CD4-positive, alpha-beta memory T cell (primary cell): ENCODE measurements at regions not wholly inside any gene's neighbourhood (a gene's known extent, or its start where the extent isn't known, plus 50 kb on each side); places are given as distances from the start of the nearest gene placed in this dataset.

Experiments used
- CTCF ChIA-PET: fragments of 350-600 bp; sonication (Branson Sonifier 250); formaldehyde crosslinking; loops from one replicate; lab custom pipeline; 2021; ENCODE audit warnings: inconsistent platforms; ENCODE audit not compliant: partially characterized antibody; lab: Charles Lee
- POLR2A ChIA-PET: fragments of 350-600 bp; sonication (Branson Sonifier 250); formaldehyde crosslinking; loops from one replicate; lab custom pipeline; 2021; ENCODE audit not compliant: partially characterized antibody; lab: Charles Lee
- DNase-seq, 5 donors: peaks; one replicate each; pipeline versions ENCODE4 v3.0.0 to v3.0.0-alpha.2; 2020 to 2022; ENCODE audit warnings: mixed read lengths in 1 of 5
- H3K27ac ChIP-seq: one replicate; pipeline ENCODE4 v1.7.0; 2013; ENCODE audit warnings: low read depth, low read length
- H3K27me3 ChIP-seq: 2 replicates; pipeline ENCODE4 v1.7.0; 2013; ENCODE audit warnings: mild to moderate bottlenecking, low read length, moderate library complexity; ENCODE audit not compliant: insufficient read depth
- H3K36me3 ChIP-seq: 2 replicates; pipeline ENCODE4 v1.7.0; 2013; ENCODE audit warnings: mild to moderate bottlenecking, low read length, moderate library complexity; ENCODE audit not compliant: insufficient read depth
- H3K4me1 ChIP-seq: 2 replicates; pipeline ENCODE4 v1.7.0; 2013; ENCODE audit warnings: mild to moderate bottlenecking, low read length, moderate library complexity; ENCODE audit not compliant: insufficient read depth
- H3K4me3 ChIP-seq, 2 donors: one replicate each; pipeline ENCODE4 v1.7.0; 2013; ENCODE audit warnings: low read length in 2 of 2, mild to moderate bottlenecking in 1 of 2
- H3K9me3 ChIP-seq, 2 donors: one replicate each; pipeline ENCODE4 v1.7.0; 2013; ENCODE audit warnings: low read length in 2 of 2, control low read depth in 1 of 2; ENCODE audit not compliant: control insufficient read depth in 1 of 2
- H3K27ac Mint-ChIP-seq, 7 donors: one replicate each; pipeline ENCODE4 v1.8.0; 2020 to 2021; ENCODE audit warnings: mixed read lengths in 7 of 7, mild to moderate bottlenecking in 6 of 7, inconsistent platforms in 3 of 7, moderate library complexity in 3 of 7
- H3K27me3 Mint-ChIP-seq, 2 donors: one replicate each; pipeline ENCODE4 v1.8.0; 2020 to 2021; ENCODE audit warnings: mixed read lengths in 2 of 2
- H3K36me3 Mint-ChIP-seq, 2 donors: one replicate each; pipeline ENCODE4 v1.8.0; 2020 to 2021; ENCODE audit warnings: mixed read lengths in 2 of 2, inconsistent platforms in 1 of 2, mild to moderate bottlenecking in 1 of 2
- H3K4me1 Mint-ChIP-seq, 4 donors: one replicate each; pipeline ENCODE4 v1.8.0; 2020 to 2021; ENCODE audit warnings: mixed read lengths in 4 of 4, mild to moderate bottlenecking in 1 of 4
- H3K4me3 Mint-ChIP-seq, 8 donors: one replicate each; pipeline ENCODE4 v1.8.0; 2020 to 2021; ENCODE audit warnings: mixed read lengths in 8 of 8, mild to moderate bottlenecking in 7 of 8, moderate library complexity in 6 of 8, inconsistent platforms in 3 of 8
- H3K9me3 Mint-ChIP-seq, 8 donors: one replicate each; pipeline ENCODE4 v1.8.0; 2020 to 2021; ENCODE audit warnings: mixed read lengths in 8 of 8, mild to moderate bottlenecking in 5 of 8, inconsistent platforms in 3 of 8, moderate library complexity in 1 of 8
- intact Hi-C: fragments of 100-400 bp; cut with micrococcal nuclease; formaldehyde crosslinking; loops from one replicate; pipeline ENCODE4 v1.15.1; 2023

DNA sequence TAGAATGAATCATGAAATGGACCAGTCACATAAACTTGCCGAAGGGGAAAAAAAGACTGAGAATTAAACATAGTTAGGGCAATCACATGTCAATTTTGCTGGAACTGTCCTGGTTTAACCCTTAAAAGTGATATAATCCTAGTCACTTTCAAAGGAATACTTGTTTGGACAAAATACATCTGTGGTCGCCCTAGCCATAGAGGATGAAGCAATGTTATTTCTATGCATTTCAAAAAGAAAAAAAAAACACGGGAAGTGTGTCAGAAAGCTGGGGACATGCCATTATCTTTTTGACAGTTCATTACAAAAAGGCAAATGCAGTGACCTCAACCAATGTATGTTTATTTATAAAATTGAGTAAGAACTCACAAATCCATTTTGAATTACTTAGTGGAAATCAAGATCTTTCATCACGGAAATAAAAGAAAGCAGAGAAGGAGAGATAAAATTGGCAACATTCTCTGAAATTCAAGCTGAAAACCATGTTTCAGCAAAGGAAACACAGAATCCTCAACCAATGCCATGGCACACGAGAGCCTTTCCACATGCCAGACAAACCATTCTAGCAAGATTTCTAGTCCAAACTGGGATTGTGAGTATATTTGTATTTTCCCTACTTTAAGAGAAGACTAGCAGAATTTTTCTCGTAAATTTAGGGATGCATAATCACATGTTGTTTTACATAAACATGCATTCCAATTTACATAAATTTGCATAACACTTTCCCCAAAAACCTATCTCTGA, 854.3 kb upstream of the ACVR2A start:
- no peaks in the 10 kb centered on the region for H3K36me3 Mint-ChIP-seq
- CTCF ChIA-PET, result no interaction called here
- DNase-seq, result no peak

DNA sequence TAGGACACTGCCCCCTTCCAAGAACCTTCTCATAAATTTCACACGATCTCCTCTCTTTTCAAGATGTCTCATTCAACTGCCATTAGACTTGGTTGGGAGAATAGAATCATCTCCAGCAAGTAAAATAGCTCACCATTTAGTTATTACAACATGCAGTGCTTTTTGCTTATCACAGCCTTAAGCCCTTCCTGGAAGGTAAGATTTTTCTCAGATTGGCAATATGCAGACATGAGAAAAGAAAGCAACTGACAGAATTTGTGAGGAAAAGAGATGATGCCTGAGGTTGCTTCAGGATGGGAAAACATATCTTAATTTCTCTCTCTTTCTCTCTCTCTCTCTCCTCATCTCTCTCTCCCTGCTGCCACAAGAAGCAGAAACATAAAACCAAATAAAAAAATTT, 855.1 kb upstream of the ACVR2A start:
- H3K9me3 ChIP-seq, result no peaks in the 10 kb centered on the region
- peaks cover 0 to 2% (median 0%) of the 10 kb centered on the region in 4 donors for H3K4me1 Mint-ChIP-seq
- POLR2A ChIA-PET, result no interaction called here
- H3K27ac ChIP-seq, result no peak overlapping the region
- H3K36me3 ChIP-seq, result no peaks in the 10 kb centered on the region
- H3K9me3 Mint-ChIP-seq, result no peaks in the 10 kb centered on the region
- no peak overlapping the region for H3K27ac Mint-ChIP-seq
- intact Hi-C loops, result no loop called here
- CTCF ChIA-PET, result no interaction called here
- no peaks in the 10 kb centered on the region for H3K4me1 ChIP-seq
- peaks cover 2 to 7% of the 10 kb centered on the region in 2 donors for H3K27me3 Mint-ChIP-seq
- DNase-seq, result no peak
- H3K4me3 ChIP-seq, result no peak overlapping the region
- no peaks in the 10 kb centered on the region for H3K27me3 ChIP-seq
- no peaks in the 10 kb centered on the region for H3K36me3 Mint-ChIP-seq
- H3K4me3 Mint-ChIP-seq, result no peak overlapping the region

More for the DNA sequence above, 854.3 kb upstream of the ACVR2A start:
- Histone ChIP-seq H3K36me3 (no peaks in the 10 kb centered on the region), H3K27me3 (no peaks in the 10 kb centered on the region), H3K4me3 (no peak overlapping the region), H3K9me3 (no peaks in the 10 kb centered on the region), H3K27ac (no peak overlapping the region), H3K4me1 (no peaks in the 10 kb centered on the region)
- no peak overlapping the region for H3K27ac Mint-ChIP-seq
- peaks cover 0 to 2% (median 0%) of the 10 kb centered on the region in 4 donors for H3K4me1 Mint-ChIP-seq
- intact Hi-C loops, result no loop called here
- no peaks in the 10 kb centered on the region for H3K9me3 Mint-ChIP-seq
- POLR2A ChIA-PET, result no interaction called here
- peaks cover 2 to 11% of the 10 kb centered on the region in 2 donors for H3K27me3 Mint-ChIP-seq
- no peak overlapping the region for H3K4me3 Mint-ChIP-seq

DNA sequence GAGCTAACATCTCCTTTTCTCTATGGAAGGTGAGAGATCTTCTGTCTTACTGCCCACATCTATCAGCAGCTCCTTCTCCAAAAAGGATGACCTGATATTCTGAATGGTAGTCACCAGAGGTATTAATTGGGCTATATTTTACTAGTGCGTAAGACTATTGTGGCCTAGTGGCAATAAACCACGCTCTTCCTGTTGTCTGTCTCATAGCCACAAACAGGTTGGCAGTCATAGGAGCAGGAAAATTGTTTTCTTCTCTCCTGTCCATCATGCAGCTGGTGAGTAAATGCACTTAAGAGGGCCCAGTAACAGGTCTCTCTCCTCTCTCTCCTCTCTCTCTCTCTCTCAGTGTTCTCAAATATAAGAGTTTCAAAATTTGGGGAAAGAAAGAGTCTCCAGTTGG, 856.8 kb upstream of the ACVR2A start:
- intact Hi-C loops, result no loop called here

DNA sequence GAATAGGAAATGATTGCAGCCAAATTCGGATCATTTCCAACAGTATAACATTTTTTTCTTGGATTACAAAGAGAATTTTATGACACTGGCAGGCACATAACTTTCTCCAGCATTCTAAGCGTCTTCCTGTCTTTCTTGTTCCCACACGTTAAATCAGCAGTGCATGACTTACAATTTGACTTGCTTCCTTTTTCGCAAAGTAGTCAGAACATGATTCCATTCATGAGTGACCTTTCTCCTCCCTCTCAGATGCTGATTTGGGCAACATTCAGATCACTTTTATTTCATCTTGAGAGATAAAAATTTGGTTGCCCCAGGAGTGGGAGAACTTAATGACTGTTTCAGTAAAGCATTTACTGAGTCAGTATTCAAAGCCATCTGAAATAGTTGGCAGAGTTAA, 858.7 kb upstream of the ACVR2A start:
- Histone ChIP-seq H3K4me3 (no peak overlapping the region), H3K27ac (no peak overlapping the region), H3K9me3 (no peaks in the 10 kb centered on the region), H3K27me3 (no peaks in the 10 kb centered on the region), H3K4me1 (no peaks in the 10 kb centered on the region), H3K36me3 (no peaks in the 10 kb centered on the region)
- Mint-ChIP-seq H3K4me1 (peaks cover 0 to 2% (median 0%) of the 10 kb centered on the region in 4 donors), H3K36me3 (no peaks in the 10 kb centered on the region), H3K27ac (no peak overlapping the region), H3K4me3 (no peak overlapping the region), H3K9me3 (no peaks in the 10 kb centered on the region), H3K27me3 (peaks cover 1 to 5% of the 10 kb centered on the region in 2 donors)
- no peak for DNase-seq
- ChIA-PET POLR2A (no interaction called here), CTCF (no interaction called here)
- intact Hi-C loops, result no loop called here

More for the DNA sequence above, 856.8 kb upstream of the ACVR2A start:
- ChIA-PET POLR2A (no interaction called here), CTCF (no interaction called here)
- DNase-seq, result no peak
- Mint-ChIP-seq H3K36me3 (no peaks in the 10 kb centered on the region), H3K4me1 (peaks cover 0 to 2% (median 0%) of the 10 kb centered on the region in 4 donors), H3K27me3 (peaks cover 5 to 7% of the 10 kb centered on the region in 2 donors), H3K27ac (no peak overlapping the region), H3K4me3 (no peak overlapping the region), H3K9me3 (no peaks in the 10 kb centered on the region)
- no peaks in the 10 kb centered on the region for H3K36me3 ChIP-seq
- no peak overlapping the region for H3K27ac ChIP-seq
- H3K27me3 ChIP-seq, result no peaks in the 10 kb centered on the region
- no peaks in the 10 kb centered on the region for H3K9me3 ChIP-seq
- H3K4me3 ChIP-seq, result no peak overlapping the region
- H3K4me1 ChIP-seq, result no peaks in the 10 kb centered on the region

DNA sequence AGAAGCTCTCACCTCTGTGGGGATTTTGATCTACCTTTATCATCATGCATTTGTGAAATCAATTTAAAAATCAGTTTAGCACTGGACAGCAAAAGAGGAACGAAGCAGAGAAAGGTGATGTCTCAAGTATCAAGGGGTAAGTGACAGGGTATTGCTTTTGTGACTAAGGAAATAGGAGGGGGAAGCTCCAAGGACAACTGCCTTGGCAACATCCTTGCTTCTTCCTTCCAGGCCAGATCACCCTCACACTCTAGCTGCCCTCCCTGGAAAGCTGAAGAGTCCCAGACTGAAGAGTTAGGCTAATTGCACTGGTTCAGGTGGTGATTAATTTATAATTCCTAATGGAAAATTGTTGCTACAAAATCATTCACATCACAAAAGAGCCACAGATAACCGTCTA, 859.1 kb upstream of the ACVR2A start:
- no peaks in the 10 kb centered on the region for H3K27me3 ChIP-seq
- H3K4me1 ChIP-seq, result no peaks in the 10 kb centered on the region
- Mint-ChIP-seq H3K4me3 (no peak overlapping the region), H3K27ac (no peak overlapping the region), H3K4me1 (peaks cover 0 to 2% (median 0%) of the 10 kb centered on the region in 4 donors), H3K36me3 (no peaks in the 10 kb centered on the region), H3K9me3 (no peaks in the 10 kb centered on the region), H3K27me3 (peaks cover 1 to 5% of the 10 kb centered on the region in 2 donors)
- no peak overlapping the region for H3K4me3 ChIP-seq
- DNase-seq, result no peak
- no peak overlapping the region for H3K27ac ChIP-seq
- no peaks in the 10 kb centered on the region for H3K36me3 ChIP-seq
- intact Hi-C loops, result no loop called here
- H3K9me3 ChIP-seq, result no peaks in the 10 kb centered on the region
- CTCF ChIA-PET, result no interaction called here
- POLR2A ChIA-PET, result no interaction called here

DNA sequence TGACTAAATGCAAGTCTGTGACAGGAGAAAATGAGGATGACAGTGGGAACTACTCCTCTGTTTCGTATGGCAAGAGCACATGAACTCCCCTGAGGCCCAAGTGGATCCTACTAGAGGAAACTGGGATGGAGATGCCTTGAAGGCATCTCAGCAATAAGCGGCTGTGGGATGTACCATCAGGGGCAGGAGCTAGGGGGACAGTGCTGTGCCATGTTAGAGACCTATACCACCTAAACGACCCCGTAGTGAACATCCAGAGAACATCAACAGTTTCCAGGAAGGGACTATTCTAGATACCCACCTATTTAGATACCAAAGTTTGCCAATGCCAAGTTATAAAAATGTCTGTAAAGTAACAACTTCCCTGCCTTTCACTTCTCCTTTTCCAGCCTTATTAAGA, 860.8 kb upstream of the ACVR2A start:
- no peaks in the 10 kb centered on the region for H3K27me3 ChIP-seq
- Mint-ChIP-seq H3K4me1 (peaks cover 0 to 2% (median 0%) of the 10 kb centered on the region in 4 donors), H3K27ac (no peak overlapping the region), H3K9me3 (peaks cover 0 to 4% (median 0%) of the 10 kb centered on the region in 8 donors), H3K27me3 (peaks cover 1 to 3% of the 10 kb centered on the region in 2 donors), H3K4me3 (no peak overlapping the region), H3K36me3 (no peaks in the 10 kb centered on the region)
- ChIA-PET POLR2A (no interaction called here), CTCF (no interaction called here)
- H3K9me3 ChIP-seq, result no peaks in the 10 kb centered on the region
- intact Hi-C loops, result no loop called here
- no peak overlapping the region for H3K4me3 ChIP-seq
- H3K4me1 ChIP-seq, result no peaks in the 10 kb centered on the region
- no peak for DNase-seq
- no peak overlapping the region for H3K27ac ChIP-seq
- no peaks in the 10 kb centered on the region for H3K36me3 ChIP-seq

DNA sequence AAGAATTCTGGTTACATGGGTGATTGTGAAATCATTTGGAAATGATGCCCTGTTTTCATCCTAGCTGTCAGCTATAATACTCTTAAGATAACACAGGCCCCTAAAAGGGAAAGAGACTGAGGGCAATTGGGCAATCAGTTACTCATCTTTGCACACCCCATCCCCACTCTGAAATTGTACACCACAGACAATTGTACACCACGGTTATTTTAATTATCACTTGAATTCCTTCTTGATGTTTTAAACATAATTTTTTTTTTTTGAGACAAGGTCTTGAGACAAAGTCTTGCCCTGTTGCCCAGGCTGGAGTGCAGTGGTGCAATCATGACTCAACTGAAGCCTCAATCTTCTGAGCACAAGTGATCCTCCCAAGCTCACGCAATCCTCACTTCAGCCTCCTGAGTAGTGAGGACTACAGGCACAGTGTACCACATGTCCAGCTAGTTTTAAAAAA, 862.4 kb upstream of the ACVR2A start:
- no peaks in the 10 kb centered on the region for H3K36me3 Mint-ChIP-seq
- Histone ChIP-seq H3K4me3 (no peak overlapping the region), H3K36me3 (no peaks in the 10 kb centered on the region), H3K4me1 (no peaks in the 10 kb centered on the region), H3K27ac (no peak overlapping the region), H3K27me3 (no peaks in the 10 kb centered on the region), H3K9me3 (no peaks in the 10 kb centered on the region)
- ChIA-PET CTCF (no interaction called here), POLR2A (no interaction called here)
- peaks cover 0 to 4% (median 0%) of the 10 kb centered on the region in 8 donors for H3K9me3 Mint-ChIP-seq
- DNase-seq, result no peak
- no peak overlapping the region for H3K4me3 Mint-ChIP-seq
- H3K27ac Mint-ChIP-seq, result no peak overlapping the region
- H3K27me3 Mint-ChIP-seq, result peaks cover 1 to 3% of the 10 kb centered on the region in 2 donors
- intact Hi-C loops, result no loop called here
- H3K4me1 Mint-ChIP-seq, result no peaks in the 10 kb centered on the region
